Gastroesophageal sphincter (tissue), 4 donors: ENCODE measurements at regions not wholly inside any gene's neighbourhood (a gene's known extent, or its start where the extent isn't known, plus 50 kb on each side); places are given as distances from the start of the nearest gene placed in this dataset.

ENCODE experiments used
- ATAC-seq: fragments of 150-250 bp; one replicate; pipeline ENCODE4 v1.9.1; 2016; ENCODE audit warnings: mild to moderate bottlenecking, moderate library complexity
- H3K27ac ChIP-seq, 4 donors: fragments of 200-600 bp; sonication (generic) in 3 of 4; 1 replicate in 3 of 4; 2 replicates in 1 of 4; pipeline ENCODE4 v1.5.1; 2016 to 2019
- H3K27me3 ChIP-seq: fragments of 200-600 bp; sonication (generic); one replicate; pipeline ENCODE4 v1.5.1; 2019
- H3K36me3 ChIP-seq, 2 donors: fragments of 200-600 bp; sonication (generic); one replicate each; pipeline ENCODE4 v1.5.1; 2019; ENCODE audit warnings: control low read depth in 1 of 2
- H3K4me1 ChIP-seq, 3 donors: fragments of 200-600 bp; sonication (generic); 1 replicate in 2 of 3; 2 replicates in 1 of 3; pipeline ENCODE4 v1.5.1; 2016 to 2019; ENCODE audit warnings: control low read depth in 2 of 3
- H3K4me3 ChIP-seq, 2 donors: fragments of 200-600 bp; sonication (generic); one replicate each; pipeline ENCODE4 v1.5.1; 2019; ENCODE audit warnings: mild to moderate bottlenecking in 1 of 2, moderate library complexity in 1 of 2
- H3K9me3 ChIP-seq, 3 donors: fragments of 200-600 bp; sonication (generic); one replicate each; pipeline ENCODE4 v1.5.1; 2017 to 2019; ENCODE audit warnings: control low read depth in 2 of 3
- CTCF ChIP-seq, 4 experiments: fragments of 200-600 bp in 2 of 4; fragments of 450-650 bp in 2 of 4; sonication (generic) in 1 of 4; IDR thresholded peaks; one replicate each; pipeline ENCODE4 v1.5.1; 2017 to 2019; ENCODE audit warnings: antibody characterized with exemption in 4 of 4, mild to moderate bottlenecking in 2 of 4, moderate library complexity in 2 of 4
- EP300 ChIP-seq: sonication (generic); formaldehyde crosslinking; IDR thresholded peaks from one replicate; pipeline ENCODE4 v1.6.1; 2017; ENCODE audit warnings: antibody characterized with exemption, mild to moderate bottlenecking
- POLR2A ChIP-seq, 2 donors: fragments of 450-650 bp; IDR thresholded peaks; one replicate each; pipeline ENCODE4 v1.6.1; 2017; ENCODE audit warnings: antibody characterized with exemption in 2 of 2, mild to moderate bottlenecking in 2 of 2, moderate library complexity in 1 of 2
- POLR2AphosphoS5 ChIP-seq: sonication (generic); formaldehyde crosslinking; IDR thresholded peaks from one replicate; pipeline ENCODE4 v1.6.1; 2017; ENCODE audit warnings: antibody characterized with exemption
- WGBS, 2 donors: methylation state at CpG; one replicate each; pipeline ENCODE4 v1.1.5; 2018; ENCODE audit warnings: low coverage in 1 of 2; 5-methylcytosine and 5-hydroxymethylcytosine counted together

GRCh38 chr3:124516333-124516732 lies 213.9 kb upstream of the UMPS start:
- WGBS, 2 donors, result 89% methylated on average over 1 of the region's 1 CpG; no CpG with 5 or more reads in 1 of the 2 donors
- H3K27me3 ChIP-seq, result no peaks in the 10 kb centered on the region
- ATAC-seq, result no peak

GRCh38 chr3:124517306-124517705 lies 212.9 kb upstream of the UMPS start:
- TF ChIP-seq POLR2AphosphoS5 (no peak), EP300 (no peak), POLR2A (IDR thresholded peaks at IDR 0.05) (no peak), CTCF (IDR thresholded peaks at IDR 0.05) (no peak)
- WGBS, 2 donors, result 67 to 73% methylated on average over 1 to 2 of the region's 2 CpGs
- H3K27me3 ChIP-seq, result no peaks in the 10 kb centered on the region
- peaks cover 0 to 30% (median 0%) of the 10 kb centered on the region in 3 donors for H3K4me1 ChIP-seq
- no peaks in the 10 kb centered on the region for H3K36me3 ChIP-seq
- H3K9me3 ChIP-seq, result no peaks in the 10 kb centered on the region
- no peak overlapping the region for H3K4me3 ChIP-seq
- H3K27ac ChIP-seq, result no peak overlapping the region
- ATAC-seq, result no peak

More at GRCh38 chr3:124516333-124516732, 213.9 kb upstream of the UMPS start:
- Histone ChIP-seq H3K27ac (no peak overlapping the region), H3K4me1 (peaks cover 0 to 32% (median 0%) of the 10 kb centered on the region in 3 donors), H3K9me3 (no peaks in the 10 kb centered on the region), H3K4me3 (no peak overlapping the region), H3K36me3 (no peaks in the 10 kb centered on the region)
- TF ChIP-seq CTCF (IDR thresholded peaks at IDR 0.05) (no peak), POLR2AphosphoS5 (no peak), POLR2A (IDR thresholded peaks at IDR 0.05) (no peak)

GRCh38 chr3:124518350-124518749 lies 211.9 kb upstream of the UMPS start:
- Histone ChIP-seq H3K9me3 (no peaks in the 10 kb centered on the region), H3K4me1 (peaks cover 0 to 19% (median 0%) of the 10 kb centered on the region in 3 donors), H3K27me3 (no peaks in the 10 kb centered on the region), H3K36me3 (no peaks in the 10 kb centered on the region), H3K27ac (no peak overlapping the region), H3K4me3 (no peak overlapping the region)
- TF ChIP-seq CTCF (IDR thresholded peaks at IDR 0.05) (no peak), POLR2A (IDR thresholded peaks at IDR 0.05) (no peak), POLR2AphosphoS5 (no peak), EP300 (no peak)
- WGBS, 2 donors, result 100% methylated on average over 1 of the region's 11 CpGs; no CpG with 5 or more reads in 1 of the 2 donors
- no peak for ATAC-seq

GRCh38 chr3:124519591-124520194 lies 210.6 kb upstream of the UMPS start:
- TF ChIP-seq POLR2A (IDR thresholded peaks at IDR 0.05) (no peak), EP300 (no peak), POLR2AphosphoS5 (no peak), CTCF (IDR thresholded peaks at IDR 0.05) (no peak)
- WGBS, 2 donors, result 78 to 81% methylated on average over 3 to 7 of the region's 7 CpGs
- H3K36me3 ChIP-seq, result no peaks in the 10 kb centered on the region
- no peaks in the 10 kb centered on the region for H3K27me3 ChIP-seq
- no peak overlapping the region for H3K4me3 ChIP-seq
- no peak for ATAC-seq
- H3K4me1 ChIP-seq, result peaks cover 0 to 6% (median 0%) of the 10 kb centered on the region in 3 donors
- H3K27ac ChIP-seq, result no peak overlapping the region
- peaks cover 0 to under 1% (median 0%) of the 10 kb centered on the region in 3 donors for H3K9me3 ChIP-seq

GRCh38 chr3:124520970-124521369 lies 209.3 kb upstream of the UMPS start:
- no peaks in the 10 kb centered on the region for H3K36me3 ChIP-seq
- H3K4me1 ChIP-seq, result no peaks in the 10 kb centered on the region
- no peaks in the 10 kb centered on the region for H3K27me3 ChIP-seq
- no peak overlapping the region for H3K27ac ChIP-seq
- ATAC-seq, result no peak
- 65 to 72% methylated on average over 2 to 5 of the region's 5 CpGs for WGBS, 2 donors
- no peak overlapping the region for H3K4me3 ChIP-seq
- peaks cover 0 to 10% (median 0%) of the 10 kb centered on the region in 3 donors for H3K9me3 ChIP-seq
- no peak for TF ChIP-seq POLR2AphosphoS5
- TF ChIP-seq CTCF (IDR thresholded peaks at IDR 0.05), result no peak
- no peak for TF ChIP-seq EP300
- no peak for TF ChIP-seq POLR2A (IDR thresholded peaks at IDR 0.05)
